ENCODE measurements at regions not wholly inside any gene's neighbourhood (a gene's known extent, or its start where the extent isn't known, plus 50 kb on each side); places are given as distances from the start of the nearest gene placed in this dataset.

DNA sequence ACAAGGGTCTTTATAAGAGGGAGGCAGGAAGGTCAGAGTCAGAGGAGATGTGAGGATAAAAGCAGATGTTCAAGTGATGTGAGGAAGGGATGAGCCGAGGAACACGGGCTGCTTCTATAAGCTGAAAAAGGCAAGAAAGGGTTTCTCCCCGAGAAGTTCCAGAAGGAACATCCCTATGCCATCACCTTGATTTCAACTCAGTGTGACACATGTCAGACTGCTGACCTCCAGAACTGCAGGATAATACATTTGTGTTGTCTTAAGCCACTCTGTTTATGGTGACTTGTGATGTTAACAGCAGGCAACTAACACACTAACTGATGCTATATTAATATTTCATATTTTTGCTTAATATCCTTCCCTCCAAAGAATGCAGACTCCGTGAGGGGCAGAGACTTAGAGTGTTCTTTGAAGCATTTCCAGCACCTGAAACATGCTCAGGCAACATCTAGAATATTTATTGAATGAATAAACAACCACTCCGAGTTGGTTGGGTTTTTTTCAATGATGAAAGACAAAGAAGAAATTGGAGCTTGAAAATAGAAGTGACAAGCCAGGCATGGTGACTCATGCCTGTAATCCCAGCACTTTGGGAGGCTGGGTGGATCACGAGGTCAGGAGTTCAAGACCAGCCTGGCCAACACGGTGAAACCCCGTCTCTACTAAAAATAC lies 77.6 kb upstream of the ADRA1B start:
- Histone ChIP-seq H3K79me2 (ENCODE audit: control insufficient read depth, insufficient read depth, low read length) (no peaks in the 10 kb centered on the region), H3K36me3 (ENCODE audit: control insufficient read depth, insufficient read depth, low read length) (no peaks in the 10 kb centered on the region), H4K8ac (ENCODE audit: low read depth, low read length) (no peak overlapping the region), H3K56ac (ENCODE audit: low read length) (no peak overlapping the region), H3K18ac (ENCODE audit: low read length) (no peak overlapping the region), H3K23ac (ENCODE audit: low read length) (no peak overlapping the region), H4K5ac (ENCODE audit: low read length) (no peak overlapping the region), H3K4ac (ENCODE audit: low read depth, low read length) (no peak overlapping the region), H3K9ac (ENCODE audit: low read length) (no peak overlapping the region), H3K4me2 (ENCODE audit: low read length) (no peak overlapping the region), H3K27me3 (ENCODE audit: insufficient read depth, low read length, poor library complexity) (no peaks in the 10 kb centered on the region), H3K27ac (ENCODE audit: low read depth, low read length) (no peak overlapping the region), H3K79me1 (ENCODE audit: low read length) (no peaks in the 10 kb centered on the region), H2BK120ac (ENCODE audit: low read depth, low read length) (no peak overlapping the region), H2BK15ac (replicated peaks; ENCODE audit: low read depth) (no peak overlapping the region), H2AK5ac (ENCODE audit: low read length) (no peak overlapping the region), H2BK5ac (ENCODE audit: low read length) (no peak overlapping the region), H3K4me3 (ENCODE audit: low read length) (no peak overlapping the region), H3K4me1 (ENCODE audit: control insufficient read depth, low read depth, low read length) (no peaks in the 10 kb centered on the region)
- DNase-seq: no peak
- WGBS (ENCODE audit: extremely low coverage, insufficient coverage, low lambda C conversion rate): no CpG with 5 or more reads among the region's 8 CpGs

DNA sequence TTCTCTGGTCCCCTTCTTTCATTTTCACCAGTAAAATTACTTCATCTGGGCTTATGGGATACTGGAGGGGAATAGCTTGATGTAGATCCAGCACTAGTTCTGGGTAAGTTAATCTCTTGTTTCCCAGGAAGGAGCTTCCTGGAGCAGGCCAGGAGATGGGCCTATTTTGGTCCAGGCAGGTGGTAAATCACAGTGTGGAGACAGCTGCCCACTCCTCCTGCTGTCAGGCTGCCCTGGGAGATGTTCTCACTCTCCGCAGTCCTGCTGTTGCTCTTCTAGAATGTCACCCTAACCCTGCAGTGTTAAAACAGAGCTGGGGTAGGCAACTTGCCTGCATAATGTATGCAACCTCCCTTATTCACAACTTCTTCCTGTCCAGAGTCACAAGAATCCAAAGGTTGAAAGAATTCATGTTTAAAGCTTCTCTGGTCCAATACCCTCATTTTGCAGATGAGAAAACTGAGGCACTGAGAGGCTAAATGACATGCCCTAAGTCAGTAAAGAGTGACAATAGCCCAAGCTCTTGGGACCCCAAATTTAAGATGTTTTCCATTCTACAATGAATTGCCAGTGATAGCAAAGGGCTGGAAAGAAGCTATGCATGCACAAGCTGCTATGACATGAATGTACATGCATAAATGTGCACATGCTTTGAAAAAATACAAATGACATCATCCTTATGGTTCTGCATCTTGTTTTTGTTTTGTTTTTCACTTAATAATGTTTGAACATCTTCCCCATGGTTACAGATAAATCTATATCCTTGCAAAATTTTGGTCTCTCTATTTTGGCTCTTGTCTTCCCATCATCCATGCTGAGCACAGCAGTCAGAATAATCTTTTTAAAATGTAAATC lies 71.8 kb upstream of the ADRA1B start:
- no peaks in the 10 kb centered on the region for H3K79me2 ChIP-seq (ENCODE audit: control insufficient read depth, insufficient read depth, low read length)
- H3K56ac ChIP-seq (ENCODE audit: low read length): no peak overlapping the region
- no peaks in the 10 kb centered on the region for H3K79me1 ChIP-seq (ENCODE audit: low read length)
- DNase-seq: no peak
- H4K8ac ChIP-seq (ENCODE audit: low read depth, low read length): no peak overlapping the region
- no peaks in the 10 kb centered on the region for H3K27me3 ChIP-seq (ENCODE audit: insufficient read depth, low read length, poor library complexity)
- no peak overlapping the region for H3K27ac ChIP-seq (ENCODE audit: low read depth, low read length)
- no peak overlapping the region for H3K4me3 ChIP-seq (ENCODE audit: low read length)
- H2BK120ac ChIP-seq (ENCODE audit: low read depth, low read length): no peak overlapping the region
- no peak overlapping the region for H4K5ac ChIP-seq (ENCODE audit: low read length)
- H3K4me1 ChIP-seq (ENCODE audit: control insufficient read depth, low read depth, low read length): no peaks in the 10 kb centered on the region
- H2BK5ac ChIP-seq (ENCODE audit: low read length): no peak overlapping the region
- WGBS (ENCODE audit: extremely low coverage, insufficient coverage, low lambda C conversion rate): no CpG with 5 or more reads among the region's 1 CpG
- no peak overlapping the region for H2BK15ac ChIP-seq (replicated peaks; ENCODE audit: low read depth)
- no peak overlapping the region for H3K9ac ChIP-seq (ENCODE audit: low read length)
- no peak overlapping the region for H3K23ac ChIP-seq (ENCODE audit: low read length)
- H3K4me2 ChIP-seq (ENCODE audit: low read length): no peak overlapping the region
- H2AK5ac ChIP-seq (ENCODE audit: low read length): no peak overlapping the region
- no peak overlapping the region for H3K4ac ChIP-seq (ENCODE audit: low read depth, low read length)
- no peaks in the 10 kb centered on the region for H3K36me3 ChIP-seq (ENCODE audit: control insufficient read depth, insufficient read depth, low read length)
- H3K18ac ChIP-seq (ENCODE audit: low read length): no peak overlapping the region

DNA sequence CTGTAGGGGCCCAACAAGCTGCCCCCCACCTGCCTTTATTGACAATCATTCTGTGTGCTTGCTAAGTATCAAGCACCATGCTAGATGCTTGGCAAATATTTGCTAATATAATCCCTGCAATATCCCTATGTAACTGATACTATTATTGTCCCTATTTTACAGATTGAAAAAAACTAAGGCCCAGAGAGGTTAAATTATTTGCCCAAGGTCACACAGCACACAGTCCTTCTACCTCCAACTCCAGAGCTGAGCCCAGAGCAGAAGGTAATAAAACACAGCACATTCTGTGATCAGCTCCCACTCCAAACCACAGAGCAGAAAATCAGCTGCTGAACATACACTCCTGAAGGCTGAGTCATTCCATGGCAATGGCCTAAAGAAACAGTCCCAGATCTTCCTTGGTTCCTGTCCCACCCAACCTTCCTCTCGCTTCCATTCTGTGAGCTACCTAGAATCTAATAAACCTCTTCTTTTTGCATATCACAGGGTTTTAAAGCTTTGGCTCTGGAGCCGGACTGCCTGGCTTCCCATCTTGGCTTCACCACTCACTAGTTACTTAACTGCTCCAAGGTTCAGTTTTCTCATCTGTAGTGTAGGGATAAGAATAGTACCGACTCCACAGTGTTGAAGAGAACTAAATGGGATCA lies 66.7 kb upstream of the ADRA1B start:
- no peak overlapping the region for H4K8ac ChIP-seq (ENCODE audit: low read depth, low read length)
- no peak overlapping the region for H2BK5ac ChIP-seq (ENCODE audit: low read length)
- no peaks in the 10 kb centered on the region for H3K79me2 ChIP-seq (ENCODE audit: control insufficient read depth, insufficient read depth, low read length)
- DNase-seq: no peak
- H3K56ac ChIP-seq (ENCODE audit: low read length): no peak overlapping the region
- no peak overlapping the region for H3K23ac ChIP-seq (ENCODE audit: low read length)
- H3K4me3 ChIP-seq (ENCODE audit: low read length): no peak overlapping the region
- no peaks in the 10 kb centered on the region for H3K27me3 ChIP-seq (ENCODE audit: insufficient read depth, low read length, poor library complexity)
- no peak overlapping the region for H3K18ac ChIP-seq (ENCODE audit: low read length)
- no CpG with 5 or more reads among the region's 3 CpGs for WGBS (ENCODE audit: extremely low coverage, insufficient coverage, low lambda C conversion rate)
- H2BK15ac ChIP-seq (replicated peaks; ENCODE audit: low read depth): no peak overlapping the region
- no peak overlapping the region for H3K4ac ChIP-seq (ENCODE audit: low read depth, low read length)
- no peak overlapping the region for H4K5ac ChIP-seq (ENCODE audit: low read length)
- H3K4me2 ChIP-seq (ENCODE audit: low read length): no peak overlapping the region
- H3K27ac ChIP-seq (ENCODE audit: low read depth, low read length): no peak overlapping the region
- H3K36me3 ChIP-seq (ENCODE audit: control insufficient read depth, insufficient read depth, low read length): no peaks in the 10 kb centered on the region
- H3K9ac ChIP-seq (ENCODE audit: low read length): no peak overlapping the region
- H2BK120ac ChIP-seq (ENCODE audit: low read depth, low read length): no peak overlapping the region
- H2AK5ac ChIP-seq (ENCODE audit: low read length): no peak overlapping the region
- H3K79me1 ChIP-seq (ENCODE audit: low read length): no peaks in the 10 kb centered on the region
- no peaks in the 10 kb centered on the region for H3K4me1 ChIP-seq (ENCODE audit: control insufficient read depth, low read depth, low read length)

GRCh38 chr5:159850160-159850559 lies 66.1 kb upstream of the ADRA1B start:
- Histone ChIP-seq H3K27ac (ENCODE audit: low read depth, low read length) (no peak overlapping the region), H3K4me2 (ENCODE audit: low read length) (no peak overlapping the region), H3K36me3 (ENCODE audit: control insufficient read depth, insufficient read depth, low read length) (no peaks in the 10 kb centered on the region), H3K4me3 (ENCODE audit: low read length) (no peak overlapping the region), H3K18ac (ENCODE audit: low read length) (no peak overlapping the region), H3K9ac (ENCODE audit: low read length) (no peak overlapping the region), H3K4ac (ENCODE audit: low read depth, low read length) (no peak overlapping the region), H3K27me3 (ENCODE audit: insufficient read depth, low read length, poor library complexity) (no peaks in the 10 kb centered on the region), H2BK5ac (ENCODE audit: low read length) (no peak overlapping the region), H2AK5ac (ENCODE audit: low read length) (no peak overlapping the region), H4K8ac (ENCODE audit: low read depth, low read length) (no peak overlapping the region), H3K79me2 (ENCODE audit: control insufficient read depth, insufficient read depth, low read length) (no peaks in the 10 kb centered on the region), H3K23ac (ENCODE audit: low read length) (no peak overlapping the region), H3K79me1 (ENCODE audit: low read length) (no peaks in the 10 kb centered on the region), H4K5ac (ENCODE audit: low read length) (no peak overlapping the region), H3K4me1 (ENCODE audit: control insufficient read depth, low read depth, low read length) (no peaks in the 10 kb centered on the region), H2BK120ac (ENCODE audit: low read depth, low read length) (no peak overlapping the region), H2BK15ac (replicated peaks; ENCODE audit: low read depth) (no peak overlapping the region), H3K56ac (ENCODE audit: low read length) (no peak overlapping the region)
- DNase-seq: no peak
- no CpG with 5 or more reads among the region's 6 CpGs for WGBS (ENCODE audit: extremely low coverage, insufficient coverage, low lambda C conversion rate)

DNA sequence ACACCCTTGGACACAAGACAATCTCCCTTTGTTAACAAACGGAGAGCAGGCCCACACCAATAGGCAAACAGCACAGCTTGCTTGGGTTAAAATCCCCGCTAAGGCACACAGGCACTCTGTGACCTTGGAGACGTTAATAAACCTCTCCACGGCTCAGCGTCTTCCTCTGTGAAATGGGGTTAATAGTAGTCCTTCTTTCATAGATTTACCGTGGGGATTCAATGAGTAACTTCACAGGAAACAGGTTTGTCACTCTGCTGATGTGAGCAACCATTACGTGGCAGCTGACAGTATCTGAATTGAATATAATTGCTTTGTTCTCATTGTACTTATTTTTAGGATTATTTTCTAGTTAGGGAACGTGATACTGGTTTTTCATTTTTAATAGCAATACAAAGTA lies 65.2 kb upstream of the ADRA1B start:
- Histone ChIP-seq H3K36me3 (ENCODE audit: control insufficient read depth, insufficient read depth, low read length) (no peaks in the 10 kb centered on the region), H3K23ac (ENCODE audit: low read length) (no peak overlapping the region), H2BK15ac (replicated peaks; ENCODE audit: low read depth) (no peak overlapping the region), H3K9ac (ENCODE audit: low read length) (no peak overlapping the region), H3K18ac (ENCODE audit: low read length) (no peak overlapping the region), H2AK5ac (ENCODE audit: low read length) (no peak overlapping the region), H3K4me3 (ENCODE audit: low read length) (no peak overlapping the region), H4K8ac (ENCODE audit: low read depth, low read length) (no peak overlapping the region), H2BK120ac (ENCODE audit: low read depth, low read length) (no peak overlapping the region), H3K56ac (ENCODE audit: low read length) (no peak overlapping the region), H3K27ac (ENCODE audit: low read depth, low read length) (no peak overlapping the region), H3K79me2 (ENCODE audit: control insufficient read depth, insufficient read depth, low read length) (no peaks in the 10 kb centered on the region), H3K4me1 (ENCODE audit: control insufficient read depth, low read depth, low read length) (no peaks in the 10 kb centered on the region), H2BK5ac (ENCODE audit: low read length) (no peak overlapping the region), H3K79me1 (ENCODE audit: low read length) (no peaks in the 10 kb centered on the region), H3K4ac (ENCODE audit: low read depth, low read length) (no peak overlapping the region), H3K4me2 (ENCODE audit: low read length) (no peak overlapping the region), H3K27me3 (ENCODE audit: insufficient read depth, low read length, poor library complexity) (no peaks in the 10 kb centered on the region), H4K5ac (ENCODE audit: low read length) (no peak overlapping the region)
- DNase-seq: no peak
- WGBS (ENCODE audit: extremely low coverage, insufficient coverage, low lambda C conversion rate): no CpG with 5 or more reads among the region's 8 CpGs
